Femur (tissue), 1 donor: ENCODE measurements at regions not wholly inside any gene's neighbourhood (a gene's known extent, or its start where the extent isn't known, plus 50 kb on each side); places are given as distances from the start of the nearest gene placed in this dataset.

Experiments used
- DNase-seq: peaks from one replicate; pipeline ENCODE4 v3.0.0-alpha.2; 2017

DNA sequence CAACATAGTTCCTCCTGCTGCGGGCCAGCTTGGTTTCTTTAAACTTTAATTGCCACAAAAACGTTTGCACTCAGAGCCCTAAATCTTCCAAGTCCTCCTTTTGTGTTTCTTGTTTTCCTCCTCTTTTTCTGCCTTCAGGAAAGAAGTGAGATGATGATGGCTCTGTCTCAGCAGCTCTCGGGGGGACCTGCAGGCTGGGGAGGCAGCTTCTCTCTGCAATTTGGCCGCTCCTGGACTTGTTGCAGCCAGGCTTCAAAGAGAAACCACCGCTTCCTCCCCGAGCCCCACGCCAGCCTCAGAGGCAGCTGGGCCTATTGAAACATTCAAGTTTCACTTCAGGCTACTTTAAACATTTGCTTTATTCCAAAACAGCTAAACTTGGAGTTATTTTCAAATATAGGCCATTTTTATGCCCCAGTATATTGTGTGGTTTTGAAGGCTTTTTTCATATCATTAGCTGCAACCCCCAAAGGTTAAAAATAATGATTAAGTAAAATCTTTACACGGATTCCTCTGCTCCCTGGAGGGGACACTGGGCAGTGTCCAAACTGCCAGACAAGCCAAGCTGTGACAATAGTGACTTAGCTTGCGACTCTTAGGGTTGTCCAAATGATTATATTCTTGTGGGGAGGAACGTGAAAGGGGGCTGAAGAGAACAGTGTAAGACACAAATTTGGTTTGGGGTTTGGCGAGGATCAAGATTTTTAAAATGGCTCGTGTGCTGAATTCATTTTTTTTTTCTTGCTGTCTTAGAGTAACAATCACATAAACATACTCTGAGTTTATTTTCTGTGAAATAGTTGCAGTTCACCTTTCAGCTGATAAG lies 330.8 kb downstream of the DLEU7 start:
- DNase-seq, result peak; percentile 87

DNA sequence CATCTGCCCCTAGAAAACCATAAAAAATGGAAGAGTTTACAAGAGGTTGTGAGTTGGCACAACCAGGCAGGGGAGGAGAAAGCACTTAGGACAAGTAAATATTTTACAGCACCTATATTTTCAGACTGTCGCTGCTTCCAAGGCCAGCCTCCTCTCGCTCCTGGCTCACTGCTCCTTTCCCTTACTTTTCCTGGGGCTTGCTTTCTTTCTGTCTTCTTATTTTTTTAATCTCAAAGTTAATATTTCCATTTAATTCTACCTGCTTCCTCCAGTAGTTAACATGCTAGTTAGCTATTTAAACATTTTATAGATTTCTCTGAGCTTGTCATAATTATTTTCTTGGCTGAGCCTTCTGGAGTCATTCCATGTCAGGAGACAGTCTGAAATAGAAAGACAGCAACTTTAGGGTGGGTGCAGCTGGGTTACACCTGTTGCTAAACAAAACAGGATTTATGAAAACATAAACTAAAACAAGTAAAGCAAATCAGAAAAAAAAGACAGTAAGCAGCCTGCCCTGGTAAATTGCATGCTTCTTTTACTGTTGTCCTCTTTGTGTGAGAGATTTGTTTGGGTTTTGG lies 330.1 kb downstream of the DLEU7 start:
- DNase-seq, result peak; percentile 39

DNA sequence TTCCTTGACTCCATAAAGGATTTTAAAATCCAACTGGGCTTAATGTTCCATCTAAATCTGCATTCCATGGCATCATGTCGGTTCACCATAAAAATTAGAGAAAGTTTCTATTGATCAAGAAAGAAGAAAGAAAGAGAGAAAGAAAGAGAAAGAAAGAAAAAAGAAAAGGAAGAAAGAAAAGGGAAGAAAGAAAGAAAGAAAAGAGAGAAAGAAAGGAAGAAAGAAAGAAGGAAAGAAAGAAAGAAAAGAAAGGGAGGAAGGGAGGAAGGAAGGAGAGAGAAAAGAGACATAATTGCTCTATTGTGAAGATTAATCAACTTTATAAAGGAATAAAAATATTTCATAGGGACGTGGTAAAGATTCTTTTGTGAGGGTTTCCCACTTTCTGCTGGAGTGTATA lies 329.2 kb downstream of the DLEU7 start:
- no peak for DNase-seq

DNA sequence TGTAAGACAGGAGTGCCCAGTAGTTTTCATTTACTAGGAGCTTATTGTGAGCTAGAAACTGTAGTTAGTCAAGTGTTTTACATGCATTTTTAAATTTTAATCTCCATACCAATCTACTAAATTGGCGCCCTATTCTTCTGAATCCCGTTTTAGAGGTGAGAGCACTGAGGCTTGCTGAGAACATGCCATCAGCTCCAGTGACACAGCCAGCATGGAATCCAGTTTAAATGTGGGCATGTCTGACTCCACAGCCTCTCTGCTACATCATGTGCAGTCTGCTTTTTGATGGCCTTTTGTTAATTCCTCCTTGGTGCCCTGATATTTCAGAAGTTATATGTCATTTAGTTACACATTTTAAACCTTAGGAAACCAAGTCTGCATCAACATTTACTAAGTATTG lies 325.4 kb downstream of the DLEU7 start:
- DNase-seq, result no peak

DNA sequence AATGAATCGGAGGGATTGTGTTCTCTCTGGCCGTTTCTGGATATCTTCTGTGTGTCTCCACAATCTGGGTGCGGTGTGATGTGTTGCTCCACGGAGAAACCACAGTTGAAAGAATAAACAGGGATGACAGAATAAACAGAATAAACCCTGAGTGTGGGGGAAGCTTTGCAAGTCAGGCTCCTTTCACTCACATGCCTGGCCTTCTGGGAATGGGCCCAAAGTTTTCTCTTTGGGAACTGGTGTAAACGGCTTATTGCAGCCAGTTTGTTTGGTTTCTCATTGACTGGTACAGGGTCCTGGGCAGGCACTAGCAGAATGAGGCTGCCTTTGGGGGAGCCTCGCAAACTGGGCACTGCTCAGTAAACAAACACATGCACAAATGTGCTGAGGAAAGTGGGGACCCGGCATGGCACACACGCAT lies 324.7 kb downstream of the DLEU7 start:
- no peak for DNase-seq

DNA sequence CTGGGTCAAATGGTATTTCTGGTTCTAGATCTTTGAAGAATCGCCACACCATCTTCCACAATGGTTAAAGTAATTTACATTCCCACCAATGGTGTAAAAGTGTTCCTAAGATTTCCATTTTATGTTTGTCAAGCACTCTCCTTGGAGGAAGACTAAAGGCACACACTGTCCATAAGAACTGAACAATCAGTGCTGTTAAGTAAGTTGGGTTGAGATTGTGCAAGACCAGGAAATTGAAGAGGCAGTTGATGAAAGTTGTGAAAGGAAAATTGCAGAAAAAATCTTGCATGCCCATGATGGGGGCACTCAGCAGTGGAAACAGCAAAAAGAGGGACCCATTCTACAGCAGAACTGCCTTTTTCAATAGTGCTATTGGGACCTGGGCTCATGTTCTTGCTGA lies 323.6 kb downstream of the DLEU7 start:
- DNase-seq, result no peak

DNA sequence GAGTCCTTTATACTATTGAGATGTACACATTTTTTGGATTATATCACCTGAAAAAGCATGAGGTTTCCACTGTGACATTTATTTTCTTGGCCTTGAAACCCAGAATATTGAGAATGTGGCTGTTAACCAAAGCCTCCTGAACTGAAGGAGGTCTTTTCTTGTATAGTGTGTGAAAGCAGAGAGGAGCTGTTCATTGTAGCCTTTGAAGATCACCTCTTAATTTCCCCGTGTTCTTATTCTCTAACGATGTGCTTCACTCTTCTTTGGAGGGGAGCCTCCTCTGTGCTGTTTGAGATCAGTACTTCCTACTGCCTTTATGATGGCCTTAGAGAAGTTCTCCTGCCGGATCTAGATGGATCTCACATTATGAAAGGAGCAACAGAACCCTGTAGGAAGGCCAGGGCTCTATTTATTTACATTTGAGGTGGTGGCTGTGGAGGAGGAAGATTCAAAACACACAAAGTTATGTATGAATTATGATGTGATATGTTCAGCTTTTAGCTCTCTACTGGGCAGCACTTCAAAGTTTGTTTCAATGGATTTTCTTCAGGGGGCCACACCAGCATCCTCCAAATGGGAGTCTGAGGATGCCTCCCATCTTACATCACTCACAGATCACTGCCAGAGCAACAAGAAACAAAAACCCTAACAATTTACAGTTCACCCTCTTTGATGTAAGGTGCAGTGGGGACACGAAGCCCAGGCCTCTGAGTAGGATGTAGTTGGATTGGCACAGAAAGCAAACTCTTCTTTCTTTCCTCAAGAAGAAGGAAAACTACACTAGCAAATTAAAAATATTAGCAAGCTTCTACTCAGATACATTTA lies 322.3 kb downstream of the DLEU7 start:
- no peak for DNase-seq

DNA sequence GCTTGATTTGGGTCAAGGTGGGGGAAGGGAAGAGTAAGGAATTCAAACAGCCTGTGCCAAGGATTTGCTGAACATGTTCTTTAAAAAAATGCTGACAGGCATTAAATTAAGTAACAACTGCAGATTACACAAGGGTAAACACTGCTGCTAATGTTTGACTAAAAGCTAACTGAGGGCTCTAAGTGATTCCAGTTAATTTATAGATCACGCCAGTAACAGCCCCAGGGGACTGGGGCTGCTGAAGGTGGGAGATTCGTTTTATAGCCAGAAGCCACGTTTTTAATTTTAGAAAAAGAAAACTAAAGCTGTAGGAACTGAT lies 321.7 kb downstream of the DLEU7 start:
- no peak for DNase-seq

DNA sequence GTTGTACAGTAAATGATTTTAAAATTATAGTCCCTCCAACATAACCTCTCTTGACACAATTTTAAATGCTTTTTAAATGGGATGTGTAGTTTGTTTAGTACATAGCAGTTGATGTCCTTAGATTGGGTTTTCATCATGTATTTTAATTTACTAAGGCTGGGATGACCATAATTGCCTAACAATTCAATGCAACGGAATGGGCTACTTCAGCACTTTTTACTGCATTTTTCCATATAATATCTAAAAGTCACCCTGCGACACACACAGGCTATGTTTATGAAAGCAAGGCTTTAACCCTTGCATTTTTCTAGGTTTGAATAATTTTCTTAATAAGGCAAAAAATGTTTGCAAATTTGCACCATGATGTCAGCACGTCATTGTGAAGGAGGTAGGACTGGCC lies 321.0 kb downstream of the DLEU7 start:
- DNase-seq, result no peak

DNA sequence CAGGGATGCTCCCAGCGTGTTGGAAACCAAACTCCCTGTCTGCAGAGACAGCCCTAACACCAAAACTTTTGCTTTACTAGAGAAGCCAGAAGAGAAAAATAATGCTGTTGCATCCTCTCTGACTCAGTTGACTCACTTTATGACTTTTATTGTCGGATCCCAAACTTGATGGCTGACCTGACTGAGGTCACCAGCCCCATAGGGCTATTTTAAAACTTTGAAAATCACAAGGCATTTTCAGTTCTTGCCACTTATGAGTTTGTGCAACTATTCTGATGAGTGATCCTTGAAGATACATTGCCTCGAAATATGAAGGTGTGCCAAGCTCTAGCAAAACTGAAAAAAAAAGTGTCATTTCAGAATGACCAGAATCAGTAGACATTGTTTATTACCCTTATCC lies 320.2 kb downstream of the DLEU7 start:
- DNase-seq, result no peak

DNA sequence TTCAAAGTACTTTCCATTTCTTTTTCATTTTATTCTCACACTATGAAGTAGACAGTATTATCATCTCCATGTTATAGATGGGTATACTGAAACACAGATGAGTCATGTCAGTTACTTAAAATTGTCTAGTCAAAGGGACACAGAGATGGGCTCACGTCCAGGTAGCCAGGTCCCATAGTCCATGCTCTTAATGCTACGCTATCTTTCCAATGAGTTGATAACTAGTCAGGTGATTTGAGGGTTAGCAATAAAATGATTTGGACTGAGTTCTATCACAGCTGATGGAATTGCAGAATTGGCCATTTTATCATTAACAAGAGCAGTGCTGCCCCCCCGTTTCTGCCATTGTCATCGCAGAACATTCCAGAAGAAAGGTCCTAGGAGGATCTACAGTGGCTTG lies 318.9 kb downstream of the DLEU7 start:
- DNase-seq, result no peak

DNA sequence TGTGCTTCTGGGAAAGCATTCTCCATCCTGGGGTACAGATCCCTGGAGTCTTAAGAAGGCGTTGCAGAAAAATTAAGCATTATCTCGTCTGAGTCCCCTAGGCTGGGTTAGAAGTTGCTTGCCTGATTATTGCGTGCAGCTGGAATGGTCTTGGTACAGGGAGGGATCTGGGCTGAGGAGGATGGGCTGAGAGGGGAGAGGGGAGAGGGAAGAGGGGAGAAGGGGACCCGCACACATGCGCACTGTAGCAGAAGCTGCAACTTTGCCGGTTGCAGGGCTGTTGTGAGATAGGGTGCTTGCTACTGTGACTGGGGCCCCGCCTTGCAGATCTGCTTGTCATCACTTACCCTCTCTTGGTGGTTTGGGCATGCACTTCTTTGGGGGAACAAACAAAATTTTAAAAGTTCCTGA lies 316.8 kb downstream of the DLEU7 start:
- DNase-seq, result peak; percentile 29

DNA sequence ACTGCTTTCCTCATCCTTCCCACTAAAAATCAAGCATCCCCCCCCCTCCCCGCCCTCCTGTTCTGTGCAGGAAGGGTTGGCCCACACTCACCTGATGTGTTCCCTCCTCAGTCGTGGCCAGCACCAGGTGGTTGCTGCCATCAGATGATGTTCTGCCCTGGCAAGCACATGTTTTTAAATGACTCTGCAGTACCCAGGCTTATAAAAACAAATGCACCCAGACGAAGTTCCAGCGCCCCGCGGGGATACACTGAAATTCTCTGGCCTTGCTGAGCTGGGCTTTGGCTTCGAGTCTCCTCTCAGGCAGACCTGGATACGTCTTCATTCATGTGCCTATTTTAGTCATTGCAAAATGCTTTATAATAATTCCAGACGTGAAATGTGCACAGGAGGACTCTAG lies 316.3 kb downstream of the DLEU7 start:
- peak; percentile 51 for DNase-seq

DNA sequence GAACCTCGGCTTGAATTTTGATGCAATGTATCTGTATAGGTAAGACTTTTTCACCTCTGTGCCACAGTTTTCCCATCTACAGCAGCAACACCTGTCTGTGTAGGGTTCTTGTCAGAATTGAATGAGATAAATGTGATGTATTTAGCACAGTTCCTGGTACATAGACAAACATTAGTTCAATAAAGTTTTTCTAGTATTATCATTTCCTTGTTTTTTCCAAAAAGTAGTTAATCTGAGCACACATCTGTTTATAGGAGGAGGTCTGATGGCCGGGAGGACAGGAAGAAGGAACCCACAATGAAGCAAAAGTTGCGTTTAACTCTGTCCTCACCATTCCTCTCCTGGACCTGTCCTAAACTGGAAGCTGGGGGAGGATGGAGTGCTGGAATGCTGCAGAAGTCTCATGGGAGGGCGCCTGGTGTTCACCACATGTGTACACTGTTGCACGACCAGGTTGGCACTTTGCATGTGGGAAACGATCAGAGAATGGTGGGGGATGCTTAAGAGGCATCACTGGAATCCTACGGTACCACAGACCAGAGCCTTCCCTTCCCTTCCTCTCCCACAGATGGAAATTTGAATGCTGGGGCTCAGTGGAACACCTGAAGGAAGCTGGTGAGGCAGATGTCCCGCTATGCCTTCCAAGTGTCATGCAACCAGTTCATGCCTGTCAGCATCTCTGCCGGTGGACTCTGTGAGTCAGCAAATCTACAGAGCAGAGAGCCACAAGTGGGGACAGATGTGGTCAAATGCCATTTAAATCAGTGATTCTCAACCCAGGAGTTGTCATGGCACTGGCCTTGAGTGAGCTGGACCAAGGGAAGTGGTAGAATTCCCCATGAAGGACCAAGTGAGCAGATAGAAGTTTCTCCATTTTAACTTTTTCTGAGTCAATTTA lies 315.6 kb downstream of the DLEU7 start:
- peak; percentile 35 for DNase-seq

DNA sequence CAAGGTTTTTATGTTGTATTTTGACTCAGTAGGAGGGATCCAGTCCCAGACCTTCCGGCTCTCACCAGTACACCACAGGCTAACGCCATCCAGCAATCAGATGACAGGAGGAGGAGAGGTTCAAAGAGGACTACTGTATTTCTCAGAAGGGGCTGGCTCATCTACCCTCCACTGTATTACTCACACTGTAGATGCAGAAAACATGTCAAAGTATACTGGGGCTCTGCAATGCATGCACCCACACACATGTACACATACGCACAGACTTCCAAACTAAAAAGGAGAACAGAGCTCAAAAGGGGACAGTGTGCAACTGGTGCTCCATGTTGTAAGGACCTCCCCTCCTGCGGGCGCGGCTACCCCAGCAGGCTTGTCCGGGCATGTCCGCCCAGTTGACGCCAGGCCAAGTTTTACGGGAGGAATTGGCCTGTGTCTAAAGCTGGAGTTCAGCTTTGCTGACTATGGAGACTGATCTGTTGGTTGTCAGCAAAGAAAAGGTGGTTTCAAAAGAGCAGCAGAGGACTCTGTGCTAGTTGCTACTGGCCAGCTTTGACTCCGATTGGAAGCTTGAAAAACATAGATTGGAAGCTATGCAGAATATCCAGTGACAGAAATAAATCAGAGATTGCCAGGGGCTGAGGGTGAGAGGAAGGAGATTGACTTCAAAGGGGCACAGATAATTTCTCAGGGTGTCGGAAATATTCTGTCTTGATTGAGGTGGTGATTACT lies 314.2 kb downstream of the DLEU7 start:
- peak; percentile 91 for DNase-seq

DNA sequence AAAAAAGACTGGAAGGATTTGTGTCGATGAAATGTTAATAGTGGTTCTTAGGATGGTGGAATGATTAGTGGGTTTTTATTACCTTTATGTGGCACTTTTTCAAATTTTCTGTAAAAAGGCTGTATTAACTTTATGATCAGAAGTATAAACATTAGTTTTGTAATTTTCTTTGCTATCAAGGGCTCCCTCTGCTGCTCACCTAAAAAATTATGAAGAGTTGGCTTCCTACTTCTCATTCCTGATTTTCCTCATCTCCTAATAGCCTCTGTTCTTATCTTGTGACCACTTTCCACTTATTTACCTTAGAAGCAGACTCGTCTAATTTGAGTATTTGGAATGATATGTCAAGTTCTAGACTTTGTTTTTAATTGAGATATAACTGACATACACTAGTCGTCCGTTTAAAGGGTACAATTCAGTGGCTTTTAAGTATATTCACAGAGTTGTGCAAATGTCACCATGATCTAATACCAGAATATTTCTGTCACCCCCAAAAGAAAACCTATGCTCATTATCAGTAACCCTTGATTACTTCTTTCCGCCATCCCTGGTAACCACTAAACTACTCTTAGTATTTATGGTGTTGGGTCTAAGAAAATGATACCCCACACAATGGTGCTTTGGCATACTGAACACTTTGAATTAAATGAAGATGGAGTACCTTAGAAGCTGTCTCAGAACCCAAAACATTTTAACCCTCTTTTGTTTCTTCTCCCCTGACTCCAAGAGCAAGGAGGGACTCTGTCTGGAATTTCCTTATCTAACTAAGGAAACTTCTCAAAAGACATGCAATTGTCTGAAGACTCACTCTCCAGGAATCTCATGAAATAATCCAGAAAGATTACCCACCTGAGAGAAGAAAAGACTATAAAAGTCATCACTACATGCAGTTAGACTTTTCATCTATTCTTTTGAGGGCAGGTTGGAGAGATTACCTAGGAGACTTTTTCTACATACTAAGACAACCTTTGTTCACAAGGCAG lies 311.3 kb downstream of the DLEU7 start:
- no peak for DNase-seq

DNA sequence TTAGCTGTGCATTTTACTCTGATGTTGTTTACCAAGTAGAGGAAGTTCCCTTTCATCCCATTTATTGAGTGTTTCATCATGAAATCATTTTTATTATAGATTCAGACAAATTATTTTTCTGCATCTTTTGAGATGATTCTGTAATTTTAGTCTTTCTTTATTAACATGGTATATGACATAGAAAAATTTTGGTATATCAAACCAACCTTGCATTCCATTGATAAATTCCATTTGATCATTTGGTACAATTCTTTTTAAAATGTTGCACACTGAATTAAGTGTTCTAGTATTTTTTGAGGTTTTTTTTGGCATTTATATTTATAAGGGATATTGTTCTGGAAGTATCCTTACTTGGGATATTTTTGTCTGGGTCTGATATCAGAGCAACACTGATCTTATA lies 308.4 kb downstream of the DLEU7 start:
- DNase-seq, result no peak

DNA sequence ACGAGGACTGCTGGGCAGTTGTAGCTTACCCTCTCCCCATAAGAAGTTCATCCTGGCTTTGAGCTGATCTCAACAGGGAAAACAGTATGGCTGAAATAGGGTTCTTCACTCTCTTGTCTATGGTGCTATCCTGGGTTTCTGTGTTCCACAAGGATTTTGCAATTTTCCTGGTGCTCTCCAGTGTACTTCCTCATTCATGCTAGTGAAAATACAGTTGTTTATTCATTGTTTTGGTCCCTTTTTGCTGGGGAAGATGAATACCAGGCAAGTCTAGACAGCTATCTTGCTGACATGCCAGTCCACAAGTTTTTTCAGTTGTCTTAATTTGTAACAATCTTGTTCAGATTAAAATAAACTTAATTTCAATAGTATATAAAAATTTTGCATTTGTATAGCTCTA lies 306.5 kb downstream of the DLEU7 start:
- no peak for DNase-seq

DNA sequence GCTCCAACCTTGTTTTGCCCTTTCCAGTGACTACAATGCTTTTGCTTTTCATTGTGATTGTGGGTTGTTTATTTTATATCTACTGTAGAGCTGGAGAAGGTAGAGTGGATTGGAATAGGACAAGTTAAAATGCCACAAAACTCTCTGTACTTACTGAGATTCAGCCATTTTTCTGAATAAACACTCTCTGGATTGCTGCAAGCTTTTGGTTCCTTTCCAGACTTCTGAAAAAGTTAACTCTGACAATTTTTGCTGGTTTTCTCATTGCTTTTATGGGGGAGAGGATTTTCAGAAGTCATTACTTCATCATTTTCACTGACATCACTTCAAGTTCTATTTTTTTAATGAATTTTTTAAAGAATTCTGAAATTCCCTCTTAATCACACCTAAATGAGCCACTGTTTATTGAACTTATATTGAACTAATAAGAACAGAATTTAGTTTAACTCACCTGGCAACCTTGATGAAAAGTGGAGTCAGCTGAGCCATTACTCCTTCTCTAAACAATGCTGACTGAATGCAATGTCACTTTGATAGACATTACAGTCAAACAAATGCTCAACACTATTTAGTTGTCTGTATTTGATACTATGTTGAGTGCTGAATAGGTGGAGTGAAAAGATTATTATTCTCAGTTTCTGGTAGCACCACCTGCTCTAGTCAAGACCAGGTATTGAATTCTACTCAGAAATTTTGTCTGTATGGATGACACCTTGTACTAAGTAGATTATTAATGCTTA lies 303.5 kb downstream of the DLEU7 start:
- DNase-seq, result no peak

DNA sequence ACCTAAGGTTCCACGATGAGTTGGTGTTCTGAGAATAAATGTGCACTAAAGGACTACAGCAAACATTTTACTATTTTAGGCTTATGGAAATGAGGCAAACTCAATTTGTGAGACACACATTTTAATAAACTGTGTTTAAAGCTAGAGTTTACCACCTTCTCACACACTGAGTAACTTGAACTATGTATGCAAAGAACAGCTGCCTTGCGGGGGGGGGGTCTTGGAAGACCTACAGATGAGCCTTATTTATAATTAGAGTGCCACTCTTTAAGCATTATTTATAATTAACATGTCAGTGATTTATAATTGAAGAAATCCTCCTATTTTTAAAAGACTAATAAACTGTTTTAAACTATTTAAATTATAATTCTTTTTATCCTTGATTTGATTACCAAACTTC lies 300.4 kb downstream of the DLEU7 start:
- peak; percentile 36 for DNase-seq
